Spinal cord (tissue), 9 donors: ENCODE measurements at regions not wholly inside any gene's neighbourhood (a gene's known extent, or its start where the extent isn't known, plus 50 kb on each side); places are given as distances from the start of the nearest gene placed in this dataset.

Experiments
- DNase-seq, 6 donors: peaks; one replicate each; pipeline versions ENCODE4 v3.0.0 to v3.0.0-alpha.2; 2013 to 2015; ENCODE audit warnings: low spot score in 6 of 6, low read depth in 4 of 6
- H3K27ac ChIP-seq: one replicate; pipeline ENCODE4 v1.5.1; 2013; ENCODE audit warnings: low read depth, low read length, control low read depth
- H3K27me3 ChIP-seq: one replicate; pipeline ENCODE4 v1.6.1; 2013; ENCODE audit warnings: low read length; ENCODE audit not compliant: control insufficient read depth, insufficient read depth
- H3K36me3 ChIP-seq: one replicate; pipeline ENCODE4 v1.6.1; 2013; ENCODE audit warnings: low read length; ENCODE audit not compliant: control insufficient read depth, insufficient read depth
- H3K4me1 ChIP-seq: one replicate; pipeline ENCODE4 v1.6.1; 2013; ENCODE audit warnings: low read length; ENCODE audit not compliant: control insufficient read depth, insufficient read depth
- H3K4me3 ChIP-seq: one replicate; pipeline ENCODE4 v1.5.1; 2013; ENCODE audit warnings: low read depth, low read length, control low read depth
- H3K9me3 ChIP-seq: one replicate; pipeline ENCODE4 v1.6.1; 2013; ENCODE audit warnings: low read length; ENCODE audit not compliant: control insufficient read depth, insufficient read depth
- WGBS: methylation state at CpG from one replicate; pipeline ENCODE4 v1.1.5; 2013; ENCODE audit warnings: missing lambda C conversion rate; ENCODE audit not compliant: insufficient coverage; 5-methylcytosine and 5-hydroxymethylcytosine counted together
- donor health status: healthy.

GRCh38 chr9:1845425-1845824 lies 169.7 kb upstream of the SMARCA2 start:
- no peak overlapping the region for H3K4me3 ChIP-seq
- H3K27me3 ChIP-seq, result no peaks in the 10 kb centered on the region
- 53% methylated on average over 2 of the region's 2 CpGs for WGBS
- H3K27ac ChIP-seq, result no peak overlapping the region
- no peaks in the 10 kb centered on the region for H3K9me3 ChIP-seq
- H3K4me1 ChIP-seq, result no peaks in the 10 kb centered on the region
- peak in 1 of 6 donors; percentile 21 for DNase-seq
- no peaks in the 10 kb centered on the region for H3K36me3 ChIP-seq

- Histone ChIP-seq H3K27me3 (no peaks in the 10 kb centered on the region), H3K9me3 (no peaks in the 10 kb centered on the region), H3K4me1 (no peaks in the 10 kb centered on the region), H3K36me3 (no peaks in the 10 kb centered on the region), H3K27ac (no peak overlapping the region), H3K4me3 (no peak overlapping the region)
- 88% methylated on average over 1 of the region's 3 CpGs for WGBS
- peak in 2 of 6 donors; percentile 49 to 65 for DNase-seq
These were observed 159.4 kb upstream of the SMARCA2 start for GRCh38 chr9:1855726-1856125.

- no peaks in the 10 kb centered on the region for H3K27me3 ChIP-seq
- H3K9me3 ChIP-seq, result peaks cover 2% of the 10 kb centered on the region
- H3K27ac ChIP-seq, result no peak overlapping the region
- 85% methylated on average over 3 of the region's 3 CpGs for WGBS
- H3K4me1 ChIP-seq, result no peaks in the 10 kb centered on the region
- H3K4me3 ChIP-seq, result no peak overlapping the region
- no peaks in the 10 kb centered on the region for H3K36me3 ChIP-seq
- no peak for DNase-seq
These were observed 157.3 kb upstream of the SMARCA2 start for GRCh38 chr9:1857808-1858207.

- Histone ChIP-seq H3K27me3 (no peaks in the 10 kb centered on the region), H3K9me3 (no peaks in the 10 kb centered on the region), H3K4me1 (peaks cover 5% of the 10 kb centered on the region), H3K36me3 (no peaks in the 10 kb centered on the region), H3K4me3 (no peak overlapping the region), H3K27ac (no peak overlapping the region)
- 60% methylated on average over 1 of the region's 6 CpGs for WGBS
- DNase-seq, result peak in 1 of 6 donors; percentile 71
These were observed 145.3 kb upstream of the SMARCA2 start for GRCh38 chr9:1869843-1870242.

GRCh38 chr9:1870915-1871314 lies 144.2 kb upstream of the SMARCA2 start:
- Histone ChIP-seq H3K9me3 (no peaks in the 10 kb centered on the region), H3K27ac (no peak overlapping the region), H3K27me3 (no peaks in the 10 kb centered on the region), H3K4me3 (no peak overlapping the region), H3K4me1 (peaks cover 5% of the 10 kb centered on the region), H3K36me3 (no peaks in the 10 kb centered on the region)
- DNase-seq, result peak in 1 of 6 donors; percentile 20
- WGBS, result 33% methylated on average over 1 of the region's 2 CpGs

- no peak overlapping the region for H3K27ac ChIP-seq
- H3K4me3 ChIP-seq, result no peak overlapping the region
These were observed 143.3 kb upstream of the SMARCA2 start for GRCh38 chr9:1871626-1872419.

GRCh38 chr9:1875251-1875851 lies 139.8 kb upstream of the SMARCA2 start:
- Histone ChIP-seq H3K4me3 (no peak overlapping the region), H3K4me1 (peaks cover 5% of the 10 kb centered on the region), H3K27me3 (no peaks in the 10 kb centered on the region), H3K36me3 (no peaks in the 10 kb centered on the region), H3K9me3 (no peaks in the 10 kb centered on the region), H3K27ac (no peak overlapping the region)
- 97% methylated on average over 8 of the region's 8 CpGs for WGBS
- DNase-seq, result no peak

More at GRCh38 chr9:1871626-1872419, 143.3 kb upstream of the SMARCA2 start:
- 3% methylated on average over 3 of the region's 8 CpGs for whole genome bisulfite sequencing
- Histone ChIP-seq H3K36me3 (no peaks in the 10 kb centered on the region), H3K9me3 (no peaks in the 10 kb centered on the region), H3K4me1 (peaks cover 5% of the 10 kb centered on the region), H3K27me3 (no peaks in the 10 kb centered on the region)
- peak in 2 of 6 donors; percentile 48 to 83 for DNase-seq

- DNase-seq, result no peak
- WGBS, result 100% methylated on average over 1 of the region's 5 CpGs
- no peaks in the 10 kb centered on the region for H3K9me3 ChIP-seq
These were observed 139.2 kb upstream of the SMARCA2 start for GRCh38 chr9:1875921-1876448.

GRCh38 chr9:1876891-1877496 lies 138.2 kb upstream of the SMARCA2 start:
- no peaks in the 10 kb centered on the region for H3K4me1 ChIP-seq
- WGBS, result 96% methylated on average over 3 of the region's 5 CpGs

More at GRCh38 chr9:1875921-1876448, 139.2 kb upstream of the SMARCA2 start:
- Histone ChIP-seq H3K36me3 (no peaks in the 10 kb centered on the region), H3K27ac (no peak overlapping the region), H3K4me3 (no peak overlapping the region), H3K4me1 (peaks cover 5% of the 10 kb centered on the region), H3K27me3 (no peaks in the 10 kb centered on the region)

More at GRCh38 chr9:1876891-1877496, 138.2 kb upstream of the SMARCA2 start:
- H3K9me3 ChIP-seq, result no peaks in the 10 kb centered on the region
- H3K36me3 ChIP-seq, result no peaks in the 10 kb centered on the region
- H3K27ac ChIP-seq, result no peak overlapping the region
- H3K4me3 ChIP-seq, result no peak overlapping the region
- no peak for DNase-seq
- no peaks in the 10 kb centered on the region for H3K27me3 ChIP-seq
